GM23338 (cell line): ENCODE measurements at regions not wholly inside any gene's neighbourhood (a gene's known extent, or its start where the extent isn't known, plus 50 kb on each side); places are given as distances from the start of the nearest gene placed in this dataset.

Source experiments
- ATAC-seq: fragments of 200-7000 bp; cut with Tn5 transposase; 3 replicates; pipeline ENCODE4 v1.9.1; 2020
- DNase-seq: peaks from one replicate; pipeline ENCODE4 v3.0.0-alpha.2; 2015; ENCODE audit warnings: low spot score
- H2AFZ ChIP-seq: fragments of 200-600 bp; sonication (generic); 2 replicates; pipeline ENCODE4 v1.8.0; 2016; ENCODE audit warnings: antibody characterized with exemption, mild to moderate bottlenecking, moderate library complexity
- H3F3A ChIP-seq: fragments of 200-600 bp; sonication (generic); replicated peaks from 2 replicates; pipeline ENCODE4 v1.8.0; 2017; ENCODE audit warnings: antibody characterized with exemption, mixed run types, low read depth
- H3K27ac ChIP-seq: fragments of 200-600 bp; sonication (generic); 2 replicates; pipeline ENCODE4 v1.6.1; 2016; ENCODE audit warnings: low read depth
- H3K27me3 ChIP-seq: fragments of 200-600 bp; sonication (generic); 2 replicates; pipeline ENCODE4 v1.8.0; 2016; ENCODE audit warnings: mild to moderate bottlenecking, mixed run types, moderate library complexity; ENCODE audit not compliant: insufficient read depth
- H3K36me3 ChIP-seq: fragments of 200-600 bp; sonication (generic); 2 replicates; pipeline ENCODE4 v1.8.0; 2016; ENCODE audit warnings: mild to moderate bottlenecking; ENCODE audit not compliant: insufficient read depth
- H3K4me1 ChIP-seq: fragments of 200-600 bp; sonication (generic); 2 replicates; pipeline ENCODE4 v1.8.0; 2016; ENCODE audit warnings: mild to moderate bottlenecking, moderate library complexity; ENCODE audit not compliant: insufficient read depth
- H3K4me2 ChIP-seq: fragments of 200-600 bp; sonication (generic); 2 replicates; pipeline ENCODE4 v1.7.1; 2017; ENCODE audit warnings: mixed run types
- H3K4me3 ChIP-seq: fragments of 200-600 bp; sonication (generic); 2 replicates; pipeline ENCODE4 v1.6.1; 2016; ENCODE audit warnings: mixed run types
- H3K79me2 ChIP-seq: fragments of 200-600 bp; sonication (generic); replicated peaks from 2 replicates; pipeline ENCODE4 v1.8.0; 2017; ENCODE audit warnings: mild to moderate bottlenecking; ENCODE audit not compliant: insufficient read depth
- H3K9me2 ChIP-seq: fragments of 200-600 bp; sonication (generic); 2 replicates; pipeline ENCODE4 v1.8.0; 2017; ENCODE audit not compliant: insufficient read depth
- H4K20me1 ChIP-seq: fragments of 200-600 bp; sonication (generic); replicated peaks from 2 replicates; pipeline ENCODE4 v1.8.0; 2017; ENCODE audit warnings: mild to moderate bottlenecking; ENCODE audit not compliant: insufficient read depth
- H3K27ac Mint-ChIP-seq: 2 replicates; pipeline ENCODE4 v1.8.0; 2020; ENCODE audit warnings: inconsistent platforms, mild to moderate bottlenecking, moderate library complexity, mixed read lengths
- H3K27me3 Mint-ChIP-seq: 3 replicates; pipeline ENCODE4 v1.8.0; 2022; ENCODE audit warnings: low read depth, mild to moderate bottlenecking, moderate library complexity, mixed read lengths, inconsistent platforms; ENCODE audit not compliant: insufficient read depth, poor library complexity
- H3K36me3 Mint-ChIP-seq: 3 replicates; pipeline ENCODE4 v1.8.0; 2021; ENCODE audit warnings: low read depth, mild to moderate bottlenecking, inconsistent platforms, moderate library complexity, mixed read lengths
- H3K4me1 Mint-ChIP-seq: 3 replicates; pipeline ENCODE4 v1.8.0; 2020; ENCODE audit warnings: mild to moderate bottlenecking, inconsistent platforms, mixed read lengths
- H3K4me3 Mint-ChIP-seq: 3 replicates; pipeline ENCODE4 v1.8.0; 2021; ENCODE audit warnings: moderate library complexity, mild to moderate bottlenecking, inconsistent platforms, mixed read lengths
- H3K9me3 Mint-ChIP-seq: 3 replicates; pipeline ENCODE4 v1.8.0; 2020; ENCODE audit warnings: moderate library complexity, mild to moderate bottlenecking, inconsistent platforms, mixed read lengths
- CREB1 ChIP-seq: fragments of 250-450 bp; sonication (Bioruptor Pico); IDR thresholded peaks from 2 replicates; pipeline ENCODE4 v1.5.0; 2020; ENCODE audit warnings: low read depth, mild to moderate bottlenecking, moderate library complexity
- REST ChIP-seq: IDR thresholded peaks from one replicate; pipeline ENCODE4 v1.6.1; 2018; ENCODE audit warnings: antibody characterized with exemption; ENCODE audit not compliant: unreplicated experiment
- STAT1 ChIP-seq: IDR thresholded peaks from one replicate; pipeline ENCODE4 v1.6.1; 2016; ENCODE audit warnings: antibody characterized with exemption; ENCODE audit not compliant: unreplicated experiment
- ZNF331 ChIP-seq: fragments of 250-450 bp; sonication (Bioruptor Pico); IDR thresholded peaks from 2 replicates; pipeline ENCODE4 v1.5.0; 2020; ENCODE audit warnings: low read depth, mild to moderate bottlenecking, moderate library complexity
- TF ChIP-seq, protein P1 (sequence below): fragments of 250-450 bp; sonication (Bioruptor Pico); IDR thresholded peaks from 2 replicates; pipeline ENCODE4 v1.5.0; 2020; ENCODE audit warnings: mild to moderate bottlenecking, moderate library complexity
- TF ChIP-seq, protein P2 (sequence below), 2 experiments: fragments of 200-600 bp in 1 of 2; sonication (generic) in 1 of 2; conservative IDR thresholded peaks; 2 replicates each; pipeline versions ENCODE4 v1.5.1 to v1.6.1; 2016 to 2017; ENCODE audit warnings: antibody characterized with exemption in 2 of 2, low read depth in 2 of 2, mild to moderate bottlenecking in 2 of 2, moderate library complexity in 1 of 2

DNA sequence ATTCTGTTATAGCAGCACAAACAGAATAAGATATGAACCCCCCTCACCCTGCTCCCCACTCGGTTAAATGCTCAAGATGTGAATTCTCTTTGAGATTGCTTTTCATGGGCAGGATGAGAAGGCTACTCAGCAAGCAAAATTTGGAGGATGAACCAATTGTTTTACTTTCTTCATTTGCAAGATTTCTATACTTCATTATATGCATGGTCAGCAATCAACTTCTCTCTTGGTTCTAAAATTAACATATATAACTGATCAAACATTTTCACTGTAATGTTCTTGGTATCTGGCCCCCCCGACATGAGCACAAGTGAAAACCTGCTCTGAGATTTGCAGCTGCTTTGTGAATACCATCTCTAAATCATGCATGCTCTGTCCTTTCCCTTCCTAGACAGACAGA is 556.1 kb upstream of the MDFIC2 start:
- Histone ChIP-seq H3K4me1 (no peaks in the 10 kb centered on the region), H3K4me2 (no peak overlapping the region), H3K79me2 (no peaks in the 10 kb centered on the region), H3K9me2 (peaks cover 27% of the 10 kb centered on the region; the same call in 1 of the 2 replicates), H3K36me3 (peaks cover 14% of the 10 kb centered on the region; the same call in 1 of the 2 replicates), H2AFZ (no peak overlapping the region), H3K4me3 (no peak overlapping the region), H3K27me3 (no peaks in the 10 kb centered on the region), H3K27ac (no peak overlapping the region), H3F3A (no peaks in the 10 kb centered on the region), H4K20me1 (no peaks in the 10 kb centered on the region)
- DNase-seq (no peak), ATAC-seq (no peak)
- no peak overlapping the region for H3K4me3 Mint-ChIP-seq
- H3K27me3 Mint-ChIP-seq: no peaks in the 10 kb centered on the region
- H3K4me1 Mint-ChIP-seq: no peaks in the 10 kb centered on the region
- H3K36me3 Mint-ChIP-seq: peaks cover 31% of the 10 kb centered on the region
- peaks cover 40% of the 10 kb centered on the region for H3K9me3 Mint-ChIP-seq
- TF ChIP-seq, protein P1, sequence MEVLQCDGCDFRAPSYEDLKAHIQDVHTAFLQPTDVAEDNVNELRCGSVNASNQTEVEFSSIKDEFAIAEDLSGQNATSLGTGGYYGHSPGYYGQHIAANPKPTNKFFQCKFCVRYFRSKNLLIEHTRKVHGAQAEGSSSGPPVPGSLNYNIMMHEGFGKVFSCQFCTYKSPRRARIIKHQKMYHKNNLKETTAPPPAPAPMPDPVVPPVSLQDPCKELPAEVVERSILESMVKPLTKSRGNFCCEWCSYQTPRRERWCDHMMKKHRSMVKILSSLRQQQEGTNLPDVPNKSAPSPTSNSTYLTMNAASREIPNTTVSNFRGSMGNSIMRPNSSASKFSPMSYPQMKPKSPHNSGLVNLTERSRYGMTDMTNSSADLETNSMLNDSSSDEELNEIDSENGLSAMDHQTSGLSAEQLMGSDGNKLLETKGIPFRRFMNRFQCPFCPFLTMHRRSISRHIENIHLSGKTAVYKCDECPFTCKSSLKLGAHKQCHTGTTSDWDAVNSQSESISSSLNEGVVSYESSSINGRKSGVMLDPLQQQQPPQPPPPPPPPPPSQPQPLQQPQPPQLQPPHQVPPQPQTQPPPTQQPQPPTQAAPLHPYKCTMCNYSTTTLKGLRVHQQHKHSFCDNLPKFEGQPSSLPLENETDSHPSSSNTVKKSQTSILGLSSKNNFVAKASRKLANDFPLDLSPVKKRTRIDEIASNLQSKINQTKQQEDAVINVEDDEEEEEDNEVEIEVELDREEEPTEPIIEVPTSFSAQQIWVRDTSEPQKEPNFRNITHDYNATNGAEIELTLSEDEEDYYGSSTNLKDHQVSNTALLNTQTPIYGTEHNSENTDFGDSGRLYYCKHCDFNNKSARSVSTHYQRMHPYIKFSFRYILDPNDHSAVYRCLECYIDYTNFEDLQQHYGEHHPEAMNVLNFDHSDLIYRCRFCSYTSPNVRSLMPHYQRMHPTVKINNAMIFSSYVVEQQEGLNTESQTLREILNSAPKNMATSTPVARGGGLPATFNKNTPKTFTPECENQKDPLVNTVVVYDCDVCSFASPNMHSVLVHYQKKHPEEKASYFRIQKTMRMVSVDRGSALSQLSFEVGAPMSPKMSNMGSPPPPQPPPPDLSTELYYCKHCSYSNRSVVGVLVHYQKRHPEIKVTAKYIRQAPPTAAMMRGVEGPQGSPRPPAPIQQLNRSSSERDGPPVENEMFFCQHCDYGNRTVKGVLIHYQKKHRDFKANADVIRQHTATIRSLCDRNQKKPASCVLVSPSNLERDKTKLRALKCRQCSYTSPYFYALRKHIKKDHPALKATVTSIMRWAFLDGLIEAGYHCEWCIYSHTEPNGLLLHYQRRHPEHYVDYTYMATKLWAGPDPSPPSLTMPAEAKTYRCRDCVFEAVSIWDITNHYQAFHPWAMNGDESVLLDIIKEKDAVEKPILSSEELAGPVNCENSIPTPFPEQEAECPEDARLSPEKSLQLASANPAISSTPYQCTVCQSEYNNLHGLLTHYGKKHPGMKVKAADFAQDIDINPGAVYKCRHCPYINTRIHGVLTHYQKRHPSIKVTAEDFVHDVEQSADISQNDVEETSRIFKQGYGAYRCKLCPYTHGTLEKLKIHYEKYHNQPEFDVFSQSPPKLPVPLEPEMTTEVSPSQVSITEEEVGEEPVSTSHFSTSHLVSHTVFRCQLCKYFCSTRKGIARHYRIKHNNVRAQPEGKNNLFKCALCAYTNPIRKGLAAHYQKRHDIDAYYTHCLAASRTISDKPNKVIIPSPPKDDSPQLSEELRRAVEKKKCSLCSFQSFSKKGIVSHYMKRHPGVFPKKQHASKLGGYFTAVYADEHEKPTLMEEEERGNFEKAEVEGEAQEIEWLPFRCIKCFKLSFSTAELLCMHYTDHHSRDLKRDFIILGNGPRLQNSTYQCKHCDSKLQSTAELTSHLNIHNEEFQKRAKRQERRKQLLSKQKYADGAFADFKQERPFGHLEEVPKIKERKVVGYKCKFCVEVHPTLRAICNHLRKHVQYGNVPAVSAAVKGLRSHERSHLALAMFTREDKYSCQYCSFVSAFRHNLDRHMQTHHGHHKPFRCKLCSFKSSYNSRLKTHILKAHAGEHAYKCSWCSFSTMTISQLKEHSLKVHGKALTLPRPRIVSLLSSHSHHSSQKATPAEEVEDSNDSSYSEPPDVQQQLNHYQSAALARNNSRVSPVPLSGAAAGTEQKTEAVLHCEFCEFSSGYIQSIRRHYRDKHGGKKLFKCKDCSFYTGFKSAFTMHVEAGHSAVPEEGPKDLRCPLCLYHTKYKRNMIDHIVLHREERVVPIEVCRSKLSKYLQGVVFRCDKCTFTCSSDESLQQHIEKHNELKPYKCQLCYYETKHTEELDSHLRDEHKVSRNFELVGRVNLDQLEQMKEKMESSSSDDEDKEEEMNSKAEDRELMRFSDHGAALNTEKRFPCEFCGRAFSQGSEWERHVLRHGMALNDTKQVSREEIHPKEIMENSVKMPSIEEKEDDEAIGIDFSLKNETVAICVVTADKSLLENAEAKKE: no peak
- TF ChIP-seq ZNF331 (CRISPR knock-in tag) (no peak), STAT1 (no peak), CREB1 (CRISPR knock-in tag) (no peak), REST (no peak)
- TF ChIP-seq, protein P2, sequence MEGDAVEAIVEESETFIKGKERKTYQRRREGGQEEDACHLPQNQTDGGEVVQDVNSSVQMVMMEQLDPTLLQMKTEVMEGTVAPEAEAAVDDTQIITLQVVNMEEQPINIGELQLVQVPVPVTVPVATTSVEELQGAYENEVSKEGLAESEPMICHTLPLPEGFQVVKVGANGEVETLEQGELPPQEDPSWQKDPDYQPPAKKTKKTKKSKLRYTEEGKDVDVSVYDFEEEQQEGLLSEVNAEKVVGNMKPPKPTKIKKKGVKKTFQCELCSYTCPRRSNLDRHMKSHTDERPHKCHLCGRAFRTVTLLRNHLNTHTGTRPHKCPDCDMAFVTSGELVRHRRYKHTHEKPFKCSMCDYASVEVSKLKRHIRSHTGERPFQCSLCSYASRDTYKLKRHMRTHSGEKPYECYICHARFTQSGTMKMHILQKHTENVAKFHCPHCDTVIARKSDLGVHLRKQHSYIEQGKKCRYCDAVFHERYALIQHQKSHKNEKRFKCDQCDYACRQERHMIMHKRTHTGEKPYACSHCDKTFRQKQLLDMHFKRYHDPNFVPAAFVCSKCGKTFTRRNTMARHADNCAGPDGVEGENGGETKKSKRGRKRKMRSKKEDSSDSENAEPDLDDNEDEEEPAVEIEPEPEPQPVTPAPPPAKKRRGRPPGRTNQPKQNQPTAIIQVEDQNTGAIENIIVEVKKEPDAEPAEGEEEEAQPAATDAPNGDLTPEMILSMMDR (conservative IDR thresholded peaks at IDR 0.05; ENCODE audit: low read depth in 2 of 2): no peak
- no peak overlapping the region for H3K27ac Mint-ChIP-seq
